Inferior parietal cortex (tissue), 1 donor: ENCODE measurements at regions not wholly inside any gene's neighbourhood (a gene's known extent, or its start where the extent isn't known, plus 50 kb on each side); places are given as distances from the start of the nearest gene placed in this dataset.

Experiments used
- DNase-seq: peaks from one replicate; pipeline ENCODE4 v3.0.0-alpha.2; 2016; ENCODE audit errors: extremely low spot score

DNA sequence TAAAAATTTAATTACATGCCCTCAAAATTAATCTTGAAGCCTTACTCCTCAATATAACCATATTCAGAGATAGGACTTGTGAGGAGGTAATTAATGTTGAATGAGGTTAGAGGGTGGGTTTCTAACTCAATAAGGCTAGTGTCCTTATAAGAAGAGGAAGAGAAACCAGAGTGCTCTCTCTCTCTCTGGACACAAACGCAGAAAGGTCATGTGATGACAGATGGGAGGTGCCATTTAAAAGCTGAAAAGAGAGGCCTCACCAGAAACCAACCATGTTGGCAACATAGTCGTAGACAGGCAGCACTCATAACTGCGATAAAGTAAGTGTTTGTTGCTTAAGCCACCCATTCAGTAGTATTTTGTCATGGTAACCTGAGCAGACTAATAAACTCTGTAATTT is 378.5 kb upstream of the LMO3 start:
- DNase-seq = no peak

DNA sequence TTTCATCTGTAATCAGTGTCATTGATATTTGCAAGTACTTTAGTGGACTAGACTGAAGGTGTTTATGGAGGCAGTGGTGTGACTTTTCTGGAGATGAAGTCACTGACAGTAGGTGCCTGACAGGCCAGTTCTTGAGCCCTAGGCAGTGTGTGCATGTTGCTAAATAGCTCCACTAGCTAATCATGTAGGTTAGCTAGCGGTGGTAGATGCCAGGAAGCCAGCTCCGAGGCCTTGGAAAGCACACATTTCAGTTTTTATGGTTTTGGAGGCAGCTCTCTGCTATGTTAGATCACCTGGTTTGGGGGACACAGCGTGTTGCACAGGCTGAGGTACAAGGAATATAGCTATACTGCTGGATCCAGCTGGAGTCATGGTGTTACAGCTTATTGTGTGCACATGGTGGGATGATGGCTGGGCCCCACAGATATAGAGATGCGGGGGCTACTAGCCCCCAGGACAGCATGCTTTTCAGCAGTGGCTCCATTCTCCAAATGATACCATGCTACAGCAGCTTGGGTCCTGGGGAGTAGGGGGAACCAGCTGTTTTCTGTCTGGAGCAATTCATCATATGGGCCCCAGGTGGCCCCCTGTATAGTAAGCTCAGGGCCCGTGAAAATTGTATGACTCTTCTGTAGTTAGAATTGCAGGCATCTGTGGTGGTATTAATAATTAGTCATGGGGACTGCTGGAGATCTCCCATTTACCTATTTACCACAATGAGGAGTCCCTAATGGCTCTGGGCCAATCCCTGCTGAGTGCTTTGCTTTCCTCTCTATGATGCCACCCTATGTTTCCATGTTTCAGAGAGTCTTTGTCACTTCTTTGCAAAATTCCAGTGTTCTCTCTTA is 367.2 kb upstream of the LMO3 start:
- no peak for DNase-seq

DNA sequence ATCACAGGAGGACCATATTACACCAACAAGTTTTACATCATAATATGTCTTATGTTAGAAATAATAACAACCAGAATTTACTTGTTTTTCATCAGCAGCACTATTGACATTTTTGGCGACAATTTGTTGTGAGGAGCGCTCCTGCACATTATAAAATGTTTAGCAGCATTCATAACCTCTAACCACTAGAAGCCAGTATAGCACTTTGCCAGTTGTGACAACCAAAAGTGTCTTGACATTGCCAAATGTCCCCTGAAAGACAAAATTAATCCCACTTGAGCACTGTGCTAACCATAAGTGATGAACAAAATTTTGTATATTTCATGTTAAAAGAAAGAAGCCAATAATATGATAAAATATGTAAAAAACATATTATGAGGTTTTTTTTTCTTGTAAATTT is 356.9 kb upstream of the LMO3 start:
- no peak for DNase-seq

GRCh38 chr12:16955083-16955657 is 349.2 kb upstream of the LMO3 start:
- no peak for DNase-seq

DNA sequence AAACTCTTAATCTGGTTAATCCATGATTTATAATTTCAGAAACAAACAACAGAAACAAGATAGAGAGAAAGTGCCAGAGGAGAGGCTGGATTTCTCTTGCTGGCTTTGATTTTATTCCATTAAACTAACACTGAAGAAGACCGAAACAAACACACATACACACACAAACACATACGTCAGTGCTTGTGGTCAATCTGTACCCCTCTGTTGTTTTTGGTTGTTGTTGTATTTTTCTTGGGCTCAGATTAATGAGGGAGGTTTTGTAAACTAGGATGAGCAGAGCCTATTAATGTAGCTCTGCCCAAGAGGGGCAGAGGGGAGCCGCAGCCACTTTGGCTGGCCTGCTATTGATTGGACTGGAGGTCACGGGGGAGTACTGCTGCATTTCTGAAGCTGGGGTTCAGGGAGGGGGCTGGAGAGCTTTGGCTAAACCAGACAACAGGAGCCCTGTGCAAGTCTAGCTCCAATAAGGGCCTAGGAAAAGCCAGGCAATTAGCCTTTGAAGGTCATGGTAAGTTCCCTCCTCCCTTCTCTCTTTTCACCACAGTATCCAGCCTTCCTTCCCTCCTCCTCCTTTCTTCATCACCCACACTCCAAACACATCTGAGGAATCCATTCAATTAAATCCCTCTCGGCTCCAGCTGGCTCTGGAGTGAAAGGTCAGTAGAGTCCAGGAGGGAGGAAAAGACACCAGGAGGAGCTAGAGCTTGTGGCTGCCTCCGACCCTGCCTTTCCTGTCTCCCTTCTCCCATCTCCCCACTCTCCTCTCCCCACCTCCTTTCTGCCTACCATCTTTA is 344.1 kb upstream of the LMO3 start:
- DNase-seq = no peak

DNA sequence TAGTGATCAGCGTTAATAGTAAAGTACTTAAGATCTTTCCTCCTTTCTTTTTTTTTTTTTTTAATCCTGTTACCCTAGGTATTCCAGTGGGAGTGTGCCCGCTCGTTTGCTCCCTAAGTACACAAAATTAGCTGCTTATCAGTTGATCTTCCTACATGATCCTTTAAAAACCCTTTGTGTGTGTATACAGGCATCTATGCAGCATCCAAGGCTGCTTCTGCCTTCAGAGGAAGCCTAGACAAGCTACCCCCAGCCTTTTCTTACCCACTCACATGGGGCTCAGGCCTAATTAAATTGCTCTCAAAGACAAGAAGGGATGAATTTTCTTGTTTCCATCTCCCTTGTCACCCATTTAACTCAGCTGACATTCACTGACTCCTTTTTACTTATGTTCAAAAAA is 343.4 kb upstream of the LMO3 start:
- no peak for DNase-seq

DNA sequence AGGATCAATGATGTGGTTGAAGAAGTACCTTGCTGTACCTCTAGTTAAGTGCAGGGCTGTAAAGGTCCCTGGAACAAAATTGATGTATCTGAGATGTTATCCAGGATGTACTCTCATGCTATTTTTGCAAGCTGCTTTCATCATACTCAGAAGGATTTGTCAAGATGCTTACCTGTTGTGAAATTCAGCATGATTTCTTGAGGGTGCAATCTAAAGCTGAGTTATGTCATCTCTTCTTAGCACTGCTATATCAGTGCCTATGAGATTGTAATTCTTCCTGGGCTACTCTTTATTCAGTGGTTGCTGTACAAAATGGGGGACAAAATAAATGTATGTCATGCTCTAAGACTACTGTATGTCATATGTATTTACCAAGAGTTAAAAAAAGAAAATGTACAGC is 340.7 kb upstream of the LMO3 start:
- no peak for DNase-seq

DNA sequence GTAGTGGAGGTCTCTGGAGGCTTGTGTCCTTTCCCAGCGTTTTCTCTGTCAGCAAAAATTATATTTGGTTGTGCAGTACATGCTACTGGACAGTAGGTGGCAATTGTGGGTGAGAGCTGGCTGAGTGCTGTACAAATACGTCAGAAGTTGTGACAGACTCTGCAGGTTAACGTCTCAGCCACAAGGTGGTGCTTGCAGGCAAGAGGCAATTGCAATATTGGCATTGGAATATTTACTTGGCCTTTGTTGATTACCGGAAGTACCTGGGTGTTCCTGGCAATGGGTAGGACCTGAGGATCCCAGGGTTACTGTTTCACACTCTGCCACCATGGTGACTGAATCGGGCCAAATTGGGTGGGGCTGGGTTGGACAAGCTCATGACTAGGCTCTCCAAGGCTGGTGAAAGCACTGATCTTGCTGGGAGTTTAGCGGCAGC is 333.9 kb upstream of the LMO3 start:
- DNase-seq = no peak

DNA sequence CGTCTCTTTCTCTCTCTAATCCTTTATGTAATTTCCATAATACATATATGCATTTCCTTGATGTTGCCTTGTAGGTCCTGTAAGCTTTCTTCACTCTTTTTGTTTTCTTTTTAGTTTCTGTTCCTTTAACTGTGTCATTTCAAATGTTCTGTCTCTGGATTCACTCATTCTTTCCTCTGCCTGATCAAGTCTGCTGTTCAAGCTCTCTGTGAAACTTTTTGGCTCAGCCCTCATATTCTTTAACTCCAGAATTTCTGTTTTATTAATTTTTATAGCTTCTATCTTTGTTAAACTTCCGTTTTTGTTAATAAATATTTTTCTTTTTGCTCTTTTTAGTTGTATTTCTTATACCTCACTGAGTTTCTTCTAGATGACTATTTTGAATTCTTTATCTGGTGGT is 321.3 kb upstream of the LMO3 start:
- no peak for DNase-seq

DNA sequence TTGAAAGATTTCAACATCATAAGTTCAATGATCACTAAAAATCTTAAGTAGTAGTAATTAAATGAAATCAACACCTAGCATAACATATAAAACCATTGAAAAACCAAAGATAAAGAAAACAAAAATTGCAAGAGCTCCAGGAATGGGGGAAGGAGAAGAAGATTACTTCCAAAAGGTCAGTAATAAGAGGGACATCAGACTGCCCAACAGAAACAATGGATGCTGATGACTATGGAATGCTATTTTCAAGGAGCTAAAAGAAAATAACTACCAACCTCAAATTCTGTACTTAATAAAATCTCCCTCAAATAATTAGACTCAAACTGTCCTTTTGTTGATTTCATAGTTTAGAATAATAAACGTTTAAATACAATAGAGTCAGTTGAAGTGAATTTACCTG is 314.5 kb upstream of the LMO3 start:
- no peak for DNase-seq

DNA sequence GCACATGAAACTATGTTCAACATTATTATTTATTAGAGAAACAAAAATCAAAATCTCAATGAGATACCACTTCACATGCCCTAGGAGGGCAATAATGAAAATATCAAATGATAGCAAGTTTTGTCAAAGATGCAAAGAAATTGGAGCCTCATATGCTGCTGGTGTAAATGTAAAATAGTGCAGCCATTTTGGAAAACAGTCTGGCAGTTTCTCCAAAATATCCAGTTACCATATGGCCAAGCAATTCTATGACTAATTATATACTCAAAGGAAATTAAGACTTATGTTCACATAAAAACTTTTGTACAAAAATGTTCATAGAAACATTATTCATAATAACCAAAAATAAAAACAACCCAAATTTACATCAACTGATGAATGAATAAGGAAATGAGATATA is 313.6 kb upstream of the LMO3 start:
- peak; percentile 8 for DNase-seq

DNA sequence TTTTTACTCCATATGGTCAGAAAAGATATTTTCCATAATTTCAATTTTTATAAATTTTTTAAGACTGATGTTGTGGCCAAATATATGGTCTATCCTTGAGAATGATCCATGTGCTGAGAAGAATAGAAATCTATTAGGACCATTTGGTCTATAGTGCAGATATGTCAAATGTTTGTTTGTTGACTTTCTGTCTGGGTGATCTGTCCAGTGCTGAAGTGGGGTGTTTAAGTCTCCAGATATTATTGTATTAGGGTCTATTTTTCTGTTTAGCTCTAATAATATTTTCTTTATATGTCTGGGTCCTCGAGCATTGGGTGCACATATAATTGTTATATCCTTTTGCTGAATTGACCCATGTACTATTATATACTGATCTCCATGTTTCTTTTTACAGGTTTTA is 308.9 kb upstream of the LMO3 start:
- no peak for DNase-seq

DNA sequence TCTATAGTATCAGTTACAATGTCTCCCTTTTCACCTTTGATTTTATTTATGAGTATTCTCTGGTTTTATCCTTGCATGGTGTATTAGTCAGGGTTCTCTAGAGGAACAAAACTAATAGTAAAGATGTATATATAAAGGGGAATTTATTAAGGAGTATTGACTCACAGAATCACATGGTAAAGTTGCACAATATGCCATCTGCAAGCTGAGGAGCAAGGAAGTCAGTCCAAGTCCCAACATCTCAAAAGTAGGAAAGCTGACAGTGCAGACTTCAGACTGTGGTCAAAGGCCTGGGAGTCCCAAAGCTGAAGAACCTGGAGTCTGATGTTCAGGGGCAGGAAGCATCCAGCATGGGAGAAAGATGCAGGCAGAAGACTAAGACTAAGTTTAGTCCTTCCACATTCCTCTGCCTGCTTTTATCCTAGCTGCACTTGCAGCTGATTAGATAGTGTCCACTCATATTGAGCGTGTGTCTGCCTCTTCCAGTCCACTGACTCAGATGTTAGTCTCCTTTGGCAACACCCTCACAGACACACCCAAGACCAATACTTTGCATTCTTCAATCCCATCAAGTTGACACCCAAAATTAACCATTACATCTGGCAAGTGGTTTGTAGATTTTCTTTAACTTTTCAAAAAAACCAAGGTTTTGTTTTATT is 308.0 kb upstream of the LMO3 start:
- no peak for DNase-seq

DNA sequence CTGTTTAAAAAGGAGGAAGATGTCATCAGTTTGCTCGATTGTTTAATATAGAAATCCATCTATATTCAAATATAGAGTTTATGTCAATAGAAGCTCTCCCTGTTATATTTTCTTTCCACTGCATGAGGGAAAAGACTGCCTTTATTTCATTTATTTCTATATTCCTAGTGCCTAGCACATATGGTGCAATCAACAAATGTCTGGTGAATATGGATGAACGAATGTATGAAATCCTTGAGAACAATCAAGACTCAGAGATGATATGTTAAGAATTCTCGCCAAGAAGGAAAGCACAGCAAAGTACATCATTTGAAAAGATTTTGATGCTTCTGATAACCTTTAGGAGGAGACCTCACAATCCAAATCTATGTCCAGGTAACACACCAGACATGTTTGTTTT is 296.0 kb upstream of the LMO3 start:
- no peak for DNase-seq

DNA sequence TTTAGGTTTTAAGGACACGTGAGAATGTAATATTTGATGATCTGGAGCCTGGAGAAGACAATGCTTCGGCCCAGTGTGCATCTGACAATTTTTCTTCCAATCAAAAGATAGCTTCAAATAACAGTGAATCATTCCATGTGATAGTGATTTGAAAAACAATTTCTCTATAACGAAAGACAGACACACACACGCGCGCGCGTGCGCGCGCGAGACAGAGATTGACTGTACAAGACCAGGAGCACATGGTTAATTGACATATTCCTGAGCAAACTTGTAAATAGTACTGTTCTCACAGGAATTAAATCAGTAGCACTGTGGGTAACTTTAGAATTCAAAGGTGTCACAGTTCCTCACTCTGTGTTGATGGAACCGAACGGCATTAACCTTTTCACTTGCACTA is 287.5 kb upstream of the LMO3 start:
- no peak for DNase-seq

DNA sequence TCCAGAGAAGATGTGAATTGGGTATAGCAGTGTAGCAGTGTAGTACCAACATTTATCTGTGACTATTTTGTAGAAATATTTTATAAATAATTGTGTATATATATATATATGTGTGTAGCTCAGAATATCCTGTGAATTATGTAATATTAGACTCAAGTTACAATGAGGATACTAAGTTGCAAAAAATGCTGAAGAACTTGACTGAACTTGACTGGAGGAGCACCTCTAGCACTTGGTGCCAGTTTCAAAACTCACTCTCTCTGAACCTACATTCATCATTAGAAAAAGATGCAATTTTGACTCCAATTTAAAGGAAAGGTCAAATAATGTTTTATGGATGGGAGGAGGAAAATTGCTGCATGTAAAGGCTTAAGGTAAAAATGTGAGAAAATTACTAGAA is 285.7 kb upstream of the LMO3 start:
- no peak for DNase-seq

DNA sequence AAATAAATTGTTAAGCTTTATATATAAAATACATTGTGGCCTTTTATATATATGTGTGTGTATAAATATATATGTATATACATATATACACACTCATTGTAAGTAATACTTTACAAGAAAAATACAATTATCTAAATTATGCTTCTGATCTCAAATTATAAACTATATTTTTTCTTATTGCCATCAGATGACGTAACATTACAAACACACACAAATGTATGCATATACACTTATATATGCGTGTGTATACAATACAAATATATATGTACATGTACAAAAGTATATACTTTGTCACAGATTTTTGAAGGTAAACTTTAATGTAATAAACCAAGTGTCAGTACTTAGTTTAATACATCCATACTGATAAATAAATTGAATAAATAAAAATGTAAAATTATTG is 278.9 kb upstream of the LMO3 start:
- no peak for DNase-seq

DNA sequence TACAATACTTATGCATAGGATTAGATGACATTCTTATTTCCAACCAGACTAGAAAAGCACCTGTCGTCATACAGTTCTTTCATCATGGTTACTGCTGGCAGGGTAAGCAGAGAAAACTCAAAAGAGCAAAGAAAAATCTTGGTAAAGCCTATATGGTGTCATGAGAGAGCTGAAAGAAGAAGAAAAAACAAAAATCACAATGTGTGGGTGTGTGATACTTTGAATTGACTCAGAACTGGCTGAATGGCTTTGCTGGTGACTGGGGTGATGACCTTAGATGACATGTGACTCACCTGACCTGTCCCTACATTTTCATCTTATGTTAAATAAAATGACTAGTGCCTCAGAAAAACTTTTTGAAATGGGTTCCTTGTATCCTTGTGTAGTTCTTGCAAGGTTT is 278.1 kb upstream of the LMO3 start:
- DNase-seq = no peak

DNA sequence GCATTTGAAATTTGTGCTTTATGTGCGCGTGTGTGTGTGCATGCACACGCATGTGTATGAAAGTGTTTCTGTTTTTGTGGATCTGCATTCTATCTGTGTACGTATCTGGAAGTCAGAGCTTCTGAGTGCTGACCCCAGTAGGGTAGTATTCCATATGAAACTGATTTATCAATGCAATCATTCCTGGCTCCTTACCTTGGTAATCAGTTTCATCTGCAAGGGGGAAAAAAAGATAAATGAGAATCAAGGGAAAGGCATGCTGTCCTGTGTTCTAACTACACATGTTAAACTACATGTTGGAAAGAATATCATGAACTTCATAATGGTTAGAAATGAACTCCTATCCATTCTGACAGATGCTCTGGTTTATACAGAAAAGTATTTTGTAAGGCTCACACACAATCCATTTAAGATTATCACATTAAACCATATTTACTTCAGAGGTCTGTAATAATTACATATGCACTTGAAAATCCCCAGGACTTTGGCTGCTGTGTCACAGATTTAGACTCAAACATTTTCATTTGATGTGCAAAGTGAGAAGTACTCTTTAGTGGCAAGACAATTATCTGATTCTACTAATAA is 276.1 kb upstream of the LMO3 start:
- DNase-seq = no peak

DNA sequence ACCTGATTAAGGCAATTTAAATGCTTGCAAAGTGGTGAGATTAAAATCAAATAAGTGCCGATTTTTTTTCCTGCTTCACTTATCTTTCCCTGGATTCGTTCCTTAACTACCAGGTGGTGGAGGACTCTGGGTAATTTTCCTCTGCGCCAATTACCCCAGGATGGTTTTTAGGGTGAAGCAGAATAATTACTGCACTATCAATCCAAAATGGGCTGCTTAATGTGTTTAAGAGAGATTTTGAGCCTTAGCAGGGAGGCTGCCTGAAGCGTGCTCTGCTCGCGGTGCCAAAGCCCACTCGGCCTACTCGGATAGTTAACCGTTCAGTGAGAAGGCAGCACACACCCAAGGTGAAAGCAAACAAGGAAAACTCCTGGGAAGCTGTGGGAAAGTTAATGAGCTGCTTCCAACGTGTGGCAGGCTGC is 274.9 kb upstream of the LMO3 start:
- no peak for DNase-seq

DNA sequence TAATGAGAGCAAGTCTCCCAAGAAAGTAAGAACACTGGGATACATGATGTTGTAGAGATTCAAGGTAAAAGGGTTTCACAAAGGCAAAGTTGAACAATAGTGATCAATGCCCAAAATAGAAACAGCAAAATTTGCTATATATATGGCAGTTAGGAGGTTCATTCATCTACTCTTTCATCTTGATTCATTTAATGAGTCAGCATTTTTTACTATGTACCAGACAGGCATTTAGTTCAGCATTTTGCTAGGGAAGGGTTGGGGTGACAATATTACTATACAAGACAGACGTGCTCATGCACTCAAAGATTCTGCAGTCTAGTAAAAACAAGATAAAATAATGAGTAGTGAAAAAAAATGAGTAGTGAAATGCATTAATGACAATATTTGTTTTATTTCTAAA is 264.9 kb upstream of the LMO3 start:
- no peak for DNase-seq

DNA sequence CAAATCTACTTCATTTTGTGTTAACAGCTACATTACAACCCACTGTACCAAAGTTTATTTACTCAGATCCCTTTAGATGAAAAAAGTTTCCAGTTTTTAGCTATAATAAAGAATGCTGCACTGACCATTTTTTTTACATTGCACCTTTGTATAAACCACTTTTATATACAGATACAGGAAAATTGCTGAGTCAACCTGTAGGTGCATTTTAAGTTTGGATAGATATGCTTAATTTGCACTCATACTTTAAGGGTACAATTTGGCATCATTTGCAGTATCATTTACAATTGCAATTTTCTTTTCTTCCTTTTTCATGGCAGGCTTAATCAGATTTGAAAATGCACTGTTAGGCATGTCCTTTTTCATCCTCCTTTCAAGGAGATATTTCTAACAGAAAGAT is 257.8 kb upstream of the LMO3 start:
- DNase-seq = no peak
